CD14-positive monocyte (primary cell): ENCODE measurements at regions not wholly inside any gene's neighbourhood (a gene's known extent, or its start where the extent isn't known, plus 50 kb on each side); places are given as distances from the start of the nearest gene placed in this dataset.
A peak's percentile ranks its signal among the peaks of the same experiment; 100 is the strongest.

Experiments
- DNase-seq, 3 donors: peaks; one replicate each; pipeline ENCODE4 v3.0.0-alpha.2; 2011 to 2022
- H2AFZ ChIP-seq: 2 replicates; pipeline ENCODE4 v1.6.0; 2012; ENCODE audit warnings: mild to moderate bottlenecking, low read depth, low read length, inconsistent platforms; ENCODE audit not compliant: insufficient read depth, poor library complexity, severe bottlenecking
- H3K27ac ChIP-seq, 2 donors: 1 replicate in 1 of 2; 2 replicates in 1 of 2; pipeline ENCODE4 v1.5.1; 2012 to 2013; ENCODE audit warnings: low read length in 2 of 2, control low read depth in 1 of 2, inconsistent platforms in 1 of 2, low read depth in 1 of 2, mild to moderate bottlenecking in 1 of 2
- H3K27me3 ChIP-seq, 2 donors: one replicate each; pipeline versions ENCODE4 v1.6.0 to v1.6.1; 2011 to 2013; ENCODE audit warnings: low read length in 2 of 2; ENCODE audit not compliant: control insufficient read depth in 2 of 2, insufficient read depth in 2 of 2
- H3K36me3 ChIP-seq, 2 donors: replicated peaks in 1 of 2; 1 replicate in 1 of 2; 2 replicates in 1 of 2; pipeline versions ENCODE4 v1.5.1 to v1.6.1; 2012 to 2013; ENCODE audit warnings: low read length in 2 of 2, control low read depth in 1 of 2, inconsistent platforms in 1 of 2, mild to moderate bottlenecking in 1 of 2; ENCODE audit not compliant: insufficient read depth in 2 of 2, control insufficient read depth in 1 of 2
- H3K4me1 ChIP-seq, 2 donors: 1 replicate in 1 of 2; 2 replicates in 1 of 2; pipeline versions ENCODE4 v1.5.1 to v1.6.1; 2012 to 2013; ENCODE audit warnings: low read length in 2 of 2, control low read depth in 1 of 2, inconsistent platforms in 1 of 2, mild to moderate bottlenecking in 1 of 2, moderate library complexity in 1 of 2; ENCODE audit not compliant: insufficient read depth in 2 of 2, control insufficient read depth in 1 of 2
- H3K4me2 ChIP-seq: replicated peaks from 2 replicates; pipeline ENCODE3; 2012; ENCODE audit warnings: low read length, moderate library complexity, mild to moderate bottlenecking; ENCODE audit not compliant: poor library complexity, severe bottlenecking; ENCODE audit errors: extremely low read depth
- H3K4me3 ChIP-seq, 3 experiments: fragments of 200-600 bp in 1 of 3; sonication (generic) in 1 of 3; replicated peaks in 1 of 3; 1 replicate in 2 of 3; 2 replicates in 1 of 3; pipeline ENCODE4 v1.5.1; 2011 to 2013; ENCODE audit warnings: low read length in 3 of 3, mild to moderate bottlenecking in 3 of 3, control low read depth in 2 of 3, low read depth in 2 of 3, inconsistent platforms in 1 of 3, moderate library complexity in 1 of 3
- H3K79me2 ChIP-seq: 2 replicates; pipeline ENCODE4 v1.6.0; 2012; ENCODE audit warnings: mild to moderate bottlenecking, control low read depth, inconsistent platforms, low read length, moderate library complexity; ENCODE audit not compliant: insufficient read depth
- H3K9ac ChIP-seq: 2 replicates; pipeline ENCODE4 v1.6.0; 2017; ENCODE audit warnings: low read length, mild to moderate bottlenecking; ENCODE audit not compliant: insufficient read depth, poor library complexity, severe bottlenecking
- H3K9me3 ChIP-seq, 2 donors: replicated peaks in 1 of 2; 1 replicate in 1 of 2; 2 replicates in 1 of 2; pipeline versions ENCODE4 v1.5.1 to v1.6.1; 2012 to 2013; ENCODE audit warnings: low read length in 2 of 2, control low read depth in 1 of 2; ENCODE audit not compliant: control insufficient read depth in 1 of 2, insufficient read depth in 1 of 2
- H4K20me1 ChIP-seq: 2 replicates; pipeline ENCODE4 v1.6.0; 2012; ENCODE audit warnings: mild to moderate bottlenecking, low read length, control low read depth, moderate library complexity; ENCODE audit not compliant: insufficient read depth
- H3K27ac Mint-ChIP-seq, 7 donors: one replicate each; pipeline ENCODE4 v1.8.0; 2020; ENCODE audit warnings: mild to moderate bottlenecking in 7 of 7, mixed read lengths in 7 of 7, moderate library complexity in 6 of 7, inconsistent platforms in 2 of 7
- H3K27me3 Mint-ChIP-seq, 3 donors: one replicate each; pipeline ENCODE4 v1.8.0; 2021 to 2022; ENCODE audit warnings: low read depth in 3 of 3, mild to moderate bottlenecking in 3 of 3, mixed read lengths in 3 of 3, moderate library complexity in 3 of 3, inconsistent platforms in 1 of 3
- H3K36me3 Mint-ChIP-seq, 2 donors: one replicate each; pipeline ENCODE4 v1.8.0; 2020; ENCODE audit warnings: mixed read lengths in 2 of 2, inconsistent platforms in 1 of 2, mild to moderate bottlenecking in 1 of 2
- H3K4me1 Mint-ChIP-seq: one replicate; pipeline ENCODE4 v1.8.0; 2020; ENCODE audit warnings: mild to moderate bottlenecking, mixed read lengths
- H3K4me3 Mint-ChIP-seq, 2 donors: one replicate each; pipeline ENCODE4 v1.8.0; 2020; ENCODE audit warnings: mild to moderate bottlenecking in 2 of 2, mixed read lengths in 2 of 2, moderate library complexity in 1 of 2
- H3K9me3 Mint-ChIP-seq, 7 donors: one replicate each; pipeline ENCODE4 v1.8.0; 2020 to 2022; ENCODE audit warnings: mixed read lengths in 7 of 7, mild to moderate bottlenecking in 6 of 7, moderate library complexity in 6 of 7, inconsistent platforms in 2 of 7
- CTCF ChIP-seq: fragments of 200-600 bp; IDR thresholded peaks from one replicate; pipeline ENCODE4 v1.8.0; 2022; ENCODE audit warnings: antibody characterized with exemption, mild to moderate bottlenecking
- WGBS: methylation state at CpG from one replicate; pipeline ENCODE4 v1.1.5; 2013; ENCODE audit warnings: missing lambda C conversion rate; ENCODE audit not compliant: insufficient coverage; 5-methylcytosine and 5-hydroxymethylcytosine counted together
- intact Hi-C, 2 donors: fragments of 100-400 bp; cut with micrococcal nuclease; formaldehyde crosslinking; loops; one replicate each; pipeline versions ENCODE4 v1.15.0 to v1.15.1; 2023

- H3K27me3 ChIP-seq: no peaks in the 10 kb centered on the region
- H3K79me2 ChIP-seq: no peaks in the 10 kb centered on the region
- no peak overlapping the region for H3K9ac ChIP-seq
- H3K27ac Mint-ChIP-seq: peak overlapping the region in 3 of 7 donors; percentile 6 to 43 (median 42)
- no peak overlapping the region for H3K4me3 ChIP-seq
- peaks cover 78% of the 10 kb centered on the region for H3K4me1 Mint-ChIP-seq
- no peaks in the 10 kb centered on the region for H3K36me3 ChIP-seq
- H3K27ac ChIP-seq: no peak overlapping the region
- WGBS: 2% methylated on average over 4 of the region's 4 CpGs
- H3K9me3 Mint-ChIP-seq: peaks cover 0 to 6% (median 2%) of the 10 kb centered on the region in 7 donors
- no peaks in the 10 kb centered on the region for H4K20me1 ChIP-seq
- H3K9me3 ChIP-seq: no peaks in the 10 kb centered on the region
- H2AFZ ChIP-seq: no peak overlapping the region
- peaks cover 0 to 7% (median 0%) of the 10 kb centered on the region in 3 donors for H3K27me3 Mint-ChIP-seq
- DNase-seq: peak; percentile 24 to 65 (median 47)
- TF ChIP-seq CTCF: no peak
- peaks cover 2 to 5% of the 10 kb centered on the region in 2 donors for H3K36me3 Mint-ChIP-seq
- intact Hi-C loops: no loop called here
- H3K4me3 Mint-ChIP-seq: no peak overlapping the region
- H3K4me2 ChIP-seq: no peak overlapping the region
- H3K4me1 ChIP-seq: peaks cover 71 to 79% of the 10 kb centered on the region in 2 donors
Measured at GRCh38 chr10:130634816-130635215, 498.6 kb downstream of the GLRX3 start.

- no peak for TF ChIP-seq CTCF
- peaks cover 0 to 6% (median 2%) of the 10 kb centered on the region in 7 donors for H3K9me3 Mint-ChIP-seq
- peaks cover 0 to 7% (median 0%) of the 10 kb centered on the region in 3 donors for H3K27me3 Mint-ChIP-seq
Measured at GRCh38 chr10:130635528-130635927, 499.3 kb downstream of the GLRX3 start.

More at GRCh38 chr10:130635528-130635927, 499.3 kb downstream of the GLRX3 start:
- H3K27me3 ChIP-seq: no peaks in the 10 kb centered on the region
- no peaks in the 10 kb centered on the region for H3K9me3 ChIP-seq
- peak overlapping the region in 1 of 3 experiments; percentile 67 for H3K4me3 ChIP-seq
- H3K4me2 ChIP-seq: peak overlapping the region; percentile 76
- peaks cover 79% of the 10 kb centered on the region for H3K4me1 Mint-ChIP-seq
- intact Hi-C loops: no loop called here
- peaks cover 64 to 72% of the 10 kb centered on the region in 2 donors for H3K4me1 ChIP-seq
- H3K4me3 Mint-ChIP-seq: peak overlapping the region; percentile 71 to 89
- WGBS: 74% methylated on average over 7 of the region's 9 CpGs
- H3K36me3 ChIP-seq: no peaks in the 10 kb centered on the region
- no peak overlapping the region for H2AFZ ChIP-seq
- peaks cover 2 to 5% of the 10 kb centered on the region in 2 donors for H3K36me3 Mint-ChIP-seq
- no peaks in the 10 kb centered on the region for H3K79me2 ChIP-seq
- no peak overlapping the region for H3K27ac ChIP-seq
- peak overlapping the region in 3 of 7 donors; percentile 63 to 93 (median 72) for H3K27ac Mint-ChIP-seq
- H3K9ac ChIP-seq: no peak overlapping the region
- H4K20me1 ChIP-seq: no peaks in the 10 kb centered on the region
- DNase-seq: no peak
